Activated CD4-positive, alpha-beta T cell treated with anti-CD3 and anti-CD28 coated beads, Interleukin-10, Interleukin-2, amounts not matched to agents 100 ng/mL and 50 ng/mL, durations not matched to agents 16 hours and 8 hours (primary cell): ENCODE measurements at regions not wholly inside any gene's neighbourhood (a gene's known extent, or its start where the extent isn't known, plus 50 kb on each side); places are given as distances from the start of the nearest gene placed in this dataset.

Experiments used
- DNase-seq: peaks from one replicate; pipeline ENCODE4 v3.0.0-alpha.2; 2020

GRCh38 chr11:131305005-131305404, 65.4 kb upstream of the NTM start:
- no peak for DNase-seq

GRCh38 chr11:131307506-131307905, 62.9 kb upstream of the NTM start:
- DNase-seq = no peak

- DNase-seq = no peak
Observed at GRCh38 chr11:131309776-131310175, 60.6 kb upstream of the NTM start.

GRCh38 chr11:131311776-131312514, 58.5 kb upstream of the NTM start:
- DNase-seq = no peak
